ENCODE measurements at regions not wholly inside any gene's neighbourhood (a gene's known extent, or its start where the extent isn't known, plus 50 kb on each side); places are given as distances from the start of the nearest gene placed in this dataset.

- in situ Hi-C loops (cut with HindIII; ENCODE audit: extremely low pct_ligation_motif_present, low pct_unique_long_range_greater_than_20kb) (no loop called here), intact Hi-C loops (cut with micrococcal nuclease; ENCODE audit: unreplicated experiment) (no loop called here)
- ATAC-seq (no peak), DNase-seq (ENCODE audit: low spot score) (no peak), FAIRE-seq (no peak)
- POLR2A ChIA-PET, result no interaction called here
- H3K79me2 ChIP-seq (ENCODE audit: insufficient read depth, low read length), result no peaks in the 10 kb centered on the region
- H3K4me3 ChIP-seq (replicated peaks in 1 of 3; ENCODE audit: insufficient read depth in 1 of 3, low read depth in 2 of 3, low read length in 3 of 3), result no peak overlapping the region
- no peak overlapping the region for H2AFZ ChIP-seq (ENCODE audit: low read length)
- no peaks in the 10 kb centered on the region for H3K4me1 ChIP-seq (ENCODE audit: insufficient read depth, low read length)
- no peaks in the 10 kb centered on the region for H4K20me1 ChIP-seq (ENCODE audit: insufficient read depth, low read length)
- CTCF ChIA-PET (ENCODE audit: low intra/inter-chr PET ratio, low total read pairs), result no interaction called here
- BruUV-seq (replicated peaks), result no TSS peak
- peak; percentile 84 for TF ChIP-seq MAFF (IDR thresholded peaks at IDR 0.05; ENCODE audit: low read depth, low read length)
- TF ChIP-seq, protein P1, sequence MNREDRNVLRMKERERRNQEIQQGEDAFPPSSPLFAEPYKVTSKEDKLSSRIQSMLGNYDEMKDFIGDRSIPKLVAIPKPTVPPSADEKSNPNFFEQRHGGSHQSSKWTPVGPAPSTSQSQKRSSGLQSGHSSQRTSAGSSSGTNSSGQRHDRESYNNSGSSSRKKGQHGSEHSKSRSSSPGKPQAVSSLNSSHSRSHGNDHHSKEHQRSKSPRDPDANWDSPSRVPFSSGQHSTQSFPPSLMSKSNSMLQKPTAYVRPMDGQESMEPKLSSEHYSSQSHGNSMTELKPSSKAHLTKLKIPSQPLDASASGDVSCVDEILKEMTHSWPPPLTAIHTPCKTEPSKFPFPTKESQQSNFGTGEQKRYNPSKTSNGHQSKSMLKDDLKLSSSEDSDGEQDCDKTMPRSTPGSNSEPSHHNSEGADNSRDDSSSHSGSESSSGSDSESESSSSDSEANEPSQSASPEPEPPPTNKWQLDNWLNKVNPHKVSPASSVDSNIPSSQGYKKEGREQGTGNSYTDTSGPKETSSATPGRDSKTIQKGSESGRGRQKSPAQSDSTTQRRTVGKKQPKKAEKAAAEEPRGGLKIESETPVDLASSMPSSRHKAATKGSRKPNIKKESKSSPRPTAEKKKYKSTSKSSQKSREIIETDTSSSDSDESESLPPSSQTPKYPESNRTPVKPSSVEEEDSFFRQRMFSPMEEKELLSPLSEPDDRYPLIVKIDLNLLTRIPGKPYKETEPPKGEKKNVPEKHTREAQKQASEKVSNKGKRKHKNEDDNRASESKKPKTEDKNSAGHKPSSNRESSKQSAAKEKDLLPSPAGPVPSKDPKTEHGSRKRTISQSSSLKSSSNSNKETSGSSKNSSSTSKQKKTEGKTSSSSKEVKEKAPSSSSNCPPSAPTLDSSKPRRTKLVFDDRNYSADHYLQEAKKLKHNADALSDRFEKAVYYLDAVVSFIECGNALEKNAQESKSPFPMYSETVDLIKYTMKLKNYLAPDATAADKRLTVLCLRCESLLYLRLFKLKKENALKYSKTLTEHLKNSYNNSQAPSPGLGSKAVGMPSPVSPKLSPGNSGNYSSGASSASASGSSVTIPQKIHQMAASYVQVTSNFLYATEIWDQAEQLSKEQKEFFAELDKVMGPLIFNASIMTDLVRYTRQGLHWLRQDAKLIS (CRISPR knock-in tag; IDR thresholded peaks at IDR 0.05), result no peak
- TF ChIP-seq BHLHE40 (IDR thresholded peaks at IDR 0.05; ENCODE audit: low read length), result no peak
- TF ChIP-seq MAFK (conservative IDR thresholded peaks at IDR 0.05 in 1 of 2, IDR thresholded peaks at IDR 0.05 in 1 of 2; ENCODE audit: low read length in 2 of 2), result peak; percentile 78 to 85
- no peak for TF ChIP-seq CBX5 (CRISPR knock-in tag; IDR thresholded peaks at IDR 0.05; ENCODE audit: borderline replicate concordance)
- H3K27me3 ChIP-seq (ENCODE audit: control insufficient read depth in 1 of 2, insufficient read depth in 2 of 2, low read length in 2 of 2), result no peaks in the 10 kb centered on the region; a peak in 1 of 5 replicates
- H3K9me3 ChIP-seq (ENCODE audit: low read length), result no peaks in the 10 kb centered on the region
- H3K36me3 ChIP-seq (replicated peaks in 1 of 2; ENCODE audit: control insufficient read depth in 1 of 2, insufficient read depth in 2 of 2, low read length in 2 of 2), result no peaks in the 10 kb centered on the region
- H3K27ac ChIP-seq (ENCODE audit: extremely low read length, insufficient read depth, low read length), result no peak overlapping the region
- H3K4me2 ChIP-seq (ENCODE audit: low read depth, low read length), result no peak overlapping the region
- H3K9ac ChIP-seq (ENCODE audit: insufficient read depth, low read depth, low read length), result no peak overlapping the region
- WGBS (ENCODE audit: low lambda C conversion rate), result 3% methylated on average over 6 of the region's 6 CpGs
These were observed 81.3 kb upstream of the SYT9 start for GRCh38 chr11:7170431-7170830.

GRCh38 chr11:7175007-7175406 lies 76.7 kb upstream of the SYT9 start:
- no peak for DNase-seq (ENCODE audit: low spot score)
- no peak overlapping the region for H2AFZ ChIP-seq (ENCODE audit: low read length)
- FAIRE-seq, result no peak
- no peaks in the 10 kb centered on the region for H3K27me3 ChIP-seq (ENCODE audit: control insufficient read depth in 1 of 2, insufficient read depth in 2 of 2, low read length in 2 of 2)
- POLR2A ChIA-PET, result no interaction called here
- ATAC-seq, result no peak
- no peaks in the 10 kb centered on the region for H3K79me2 ChIP-seq (ENCODE audit: insufficient read depth, low read length)
- H3K4me3 ChIP-seq (replicated peaks in 1 of 3; ENCODE audit: insufficient read depth in 1 of 3, low read depth in 2 of 3, low read length in 3 of 3), result no peak overlapping the region
- CTCF ChIA-PET (ENCODE audit: low intra/inter-chr PET ratio, low total read pairs), result no interaction called here
- H3K9me3 ChIP-seq (ENCODE audit: low read length), result no peaks in the 10 kb centered on the region
- H3K4me1 ChIP-seq (ENCODE audit: insufficient read depth, low read length), result no peaks in the 10 kb centered on the region
- no TSS peak for BruUV-seq (replicated peaks)
- intact Hi-C loops (cut with micrococcal nuclease; ENCODE audit: unreplicated experiment), result no loop called here
- in situ Hi-C loops (cut with HindIII; ENCODE audit: extremely low pct_ligation_motif_present, low pct_unique_long_range_greater_than_20kb), result no loop called here
- H3K4me2 ChIP-seq (ENCODE audit: low read depth, low read length), result no peak overlapping the region
- no peaks in the 10 kb centered on the region for H3K36me3 ChIP-seq (replicated peaks in 1 of 2; ENCODE audit: control insufficient read depth in 1 of 2, insufficient read depth in 2 of 2, low read length in 2 of 2)
- no peak overlapping the region for H3K9ac ChIP-seq (ENCODE audit: insufficient read depth, low read depth, low read length)
- H3K27ac ChIP-seq (ENCODE audit: extremely low read length, insufficient read depth, low read length), result no peak overlapping the region
- no peaks in the 10 kb centered on the region for H4K20me1 ChIP-seq (ENCODE audit: insufficient read depth, low read length)
- TF ChIP-seq MXD1 (CRISPR knock-in tag; IDR thresholded peaks at IDR 0.05), result no peak
- no peak for TF ChIP-seq HDAC2 (CRISPR knock-in tag; IDR thresholded peaks at IDR 0.05)
- no peak for TF ChIP-seq ZZZ3 (CRISPR knock-in tag; IDR thresholded peaks at IDR 0.05; ENCODE audit: borderline replicate concordance)
- TF ChIP-seq FOXP4 (CRISPR knock-in tag; IDR thresholded peaks at IDR 0.05), result no peak
- TF ChIP-seq GTF3A (CRISPR knock-in tag; conservative IDR thresholded peaks at IDR 0.05), result no peak
- TF ChIP-seq CCAR2 (optimal IDR thresholded peaks at IDR 0.05; ENCODE audit: low read depth, low read length), result no peak
- no peak for TF ChIP-seq JUND (CRISPR knock-in tag; IDR thresholded peaks at IDR 0.05)
- no peak for TF ChIP-seq ZNF75D (CRISPR knock-in tag; IDR thresholded peaks at IDR 0.05; ENCODE audit: borderline replicate concordance)
